NB4 (cell line): ENCODE measurements at regions not wholly inside any gene's neighbourhood (a gene's known extent, or its start where the extent isn't known, plus 50 kb on each side); places are given as distances from the start of the nearest gene placed in this dataset.

Experiments
- DNase-seq: peaks from one replicate; pipeline ENCODE4 v3.0.0; 2010; ENCODE audit warnings: low read depth
- H3K4me3 ChIP-seq: one replicate; pipeline ENCODE4 v1.5.1; 2011; ENCODE audit warnings: mild to moderate bottlenecking, low read depth, low read length, moderate library complexity
- CTCF ChIP-seq: IDR thresholded peaks from one replicate; pipeline ENCODE4 v1.5.1; 2012; ENCODE audit warnings: low read depth, low read length
- MAX ChIP-seq: IDR thresholded peaks from 2 replicates; pipeline ENCODE4 v1.6.1; 2011; ENCODE audit warnings: low read depth, low read length
- MYC ChIP-seq: IDR thresholded peaks from 2 replicates; pipeline ENCODE4 v1.6.1; 2011; ENCODE audit warnings: low read depth, low read length
- POLR2A ChIP-seq: IDR thresholded peaks from 2 replicates; pipeline ENCODE4 v1.6.1; 2011; ENCODE audit warnings: mild to moderate bottlenecking; ENCODE audit not compliant: insufficient read length; ENCODE audit errors: extremely low read depth

GRCh38 chr2:58358026-58358425 is 116.9 kb upstream of the FANCL start:
- no peak for DNase-seq
- no peak overlapping the region for H3K4me3 ChIP-seq
- TF ChIP-seq MAX (no peak), MYC (no peak), CTCF (no peak), POLR2A (no peak)

DNA sequence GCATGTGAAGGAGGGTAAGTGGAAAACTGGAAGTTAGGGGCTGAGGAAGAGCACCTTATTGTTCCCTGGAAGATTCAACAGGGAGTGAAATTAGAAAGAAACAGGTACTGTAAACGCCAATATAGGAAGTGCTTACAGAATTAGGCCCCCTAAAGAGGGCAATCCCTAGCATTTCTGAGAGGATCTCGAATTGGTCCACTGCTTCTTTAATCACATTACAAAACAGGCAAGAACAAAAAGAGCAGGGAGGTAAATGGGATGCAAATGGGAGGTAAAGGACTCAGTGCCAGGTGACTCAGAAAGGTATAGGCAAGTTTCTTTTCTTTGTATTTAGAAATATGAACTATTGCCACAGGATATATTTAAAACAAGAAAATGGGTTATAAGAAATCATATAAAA is 116.4 kb upstream of the FANCL start:
- no peak for TF ChIP-seq MAX
- no peak for TF ChIP-seq MYC
- TF ChIP-seq POLR2A, result no peak
- TF ChIP-seq CTCF, result no peak
- H3K4me3 ChIP-seq, result no peak overlapping the region
- DNase-seq, result no peak

GRCh38 chr2:58354230-58354629 is 113.1 kb upstream of the FANCL start:
- TF ChIP-seq MYC, result no peak
- DNase-seq, result no peak
- H3K4me3 ChIP-seq, result no peak overlapping the region

- no peak for DNase-seq
- no peak overlapping the region for H3K4me3 ChIP-seq
- TF ChIP-seq MYC (no peak), CTCF (no peak), MAX (no peak), POLR2A (no peak)
Observed at GRCh38 chr2:58350484-58350883, 109.4 kb upstream of the FANCL start.

DNA sequence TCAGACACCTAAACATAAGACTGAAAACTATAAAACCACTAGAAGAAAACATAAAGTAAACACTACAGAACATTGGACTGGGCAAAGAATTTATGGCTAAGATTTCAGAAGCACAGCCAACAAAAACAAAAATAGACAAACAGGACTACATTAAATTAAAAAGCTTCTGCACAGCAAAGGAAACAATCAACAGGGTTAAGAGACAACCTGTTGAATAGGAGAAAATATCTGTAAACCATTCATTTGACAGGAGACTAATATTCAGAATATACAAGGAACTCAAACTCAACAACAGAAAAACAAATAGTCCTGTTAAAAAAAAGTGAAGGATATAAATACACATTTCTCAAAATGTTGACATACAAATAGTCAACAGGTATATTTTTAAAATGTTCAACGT is 106.7 kb upstream of the FANCL start:
- no peak overlapping the region for H3K4me3 ChIP-seq
- no peak for DNase-seq
- TF ChIP-seq POLR2A (no peak), MYC (no peak), CTCF (no peak)

GRCh38 chr2:58341047-58341446 is 99.9 kb upstream of the FANCL start:
- no peak for TF ChIP-seq MAX
- no peak for TF ChIP-seq CTCF
- TF ChIP-seq MYC, result no peak
- no peak for TF ChIP-seq POLR2A
- H3K4me3 ChIP-seq, result no peak overlapping the region
- no peak for DNase-seq
